Endometrial microvascular endothelial cells (primary cell): ENCODE measurements at regions not wholly inside any gene's neighbourhood (a gene's known extent, or its start where the extent isn't known, plus 50 kb on each side); places are given as distances from the start of the nearest gene placed in this dataset.

Experiments used
- in situ Hi-C: cut with HindIII; loops from 2 replicates; pipeline ENCODE4 v1.10.0; 2017; ENCODE audit warnings: low sequenced_read_pairs, low pct_unique_long_range_greater_than_20kb; ENCODE audit errors: inconsistent ontology term

GRCh38 chr13:26503826-26504594, 53.5 kb upstream of the WASF3 start:
- in situ Hi-C loops = no loop called here
